ENCODE measurements at regions not wholly inside any gene's neighbourhood (a gene's known extent, or its start where the extent isn't known, plus 50 kb on each side); places are given as distances from the start of the nearest gene placed in this dataset.

- TF ChIP-seq EZH2phosphoT487 (IDR thresholded peaks at IDR 0.05; ENCODE audit: borderline replicate concordance, low read length) (no peak), CTCF (IDR thresholded peaks at IDR 0.05; ENCODE audit: low read depth, low read length, poor library complexity, severe bottlenecking) (no peak)
These were observed 591.7 kb downstream of the ACTL7B start for GRCh38 chr9:108264093-108264492.

GRCh38 chr9:108262836-108263235 lies 593.0 kb downstream of the ACTL7B start:
- Histone ChIP-seq H3F3A (ENCODE audit: control insufficient read depth, insufficient read depth) (no peaks in the 10 kb centered on the region), H3K9me2 (replicated peaks; ENCODE audit: control insufficient read depth, low read length) (no peaks in the 10 kb centered on the region), H3K9me3 (ENCODE audit: control insufficient read depth, insufficient read depth, low read length) (no peaks in the 10 kb centered on the region), H3K79me2 (ENCODE audit: control insufficient read depth, low read length) (no peaks in the 10 kb centered on the region), H3K4me3 (ENCODE audit: low read length) (no peak overlapping the region), H3K36me3 (ENCODE audit: control insufficient read depth, low read length) (no peaks in the 10 kb centered on the region), H3K4me1 (ENCODE audit: control insufficient read depth, low read length) (no peaks in the 10 kb centered on the region), H3K27me3 (ENCODE audit: control insufficient read depth, low read length) (no peaks in the 10 kb centered on the region), H3K4me2 (ENCODE audit: low read length) (no peak overlapping the region), H4K20me1 (ENCODE audit: control insufficient read depth, insufficient read depth, low read depth, low read length) (no peaks in the 10 kb centered on the region), H3K27ac (ENCODE audit: low read depth, low read length) (no peak overlapping the region)
- TF ChIP-seq EZH2phosphoT487 (IDR thresholded peaks at IDR 0.05; ENCODE audit: borderline replicate concordance, low read length), result no peak
- no peak for TF ChIP-seq CTCF (IDR thresholded peaks at IDR 0.05; ENCODE audit: low read depth, low read length, poor library complexity, severe bottlenecking)

More at GRCh38 chr9:108264093-108264492, 591.7 kb downstream of the ACTL7B start:
- no peak overlapping the region for H3K4me3 ChIP-seq (ENCODE audit: low read length)
- H3K79me2 ChIP-seq (ENCODE audit: control insufficient read depth, low read length), result no peaks in the 10 kb centered on the region
- no peaks in the 10 kb centered on the region for H3F3A ChIP-seq (ENCODE audit: control insufficient read depth, insufficient read depth)
- H4K20me1 ChIP-seq (ENCODE audit: control insufficient read depth, insufficient read depth, low read depth, low read length), result no peaks in the 10 kb centered on the region
- H3K9me2 ChIP-seq (replicated peaks; ENCODE audit: control insufficient read depth, low read length), result no peaks in the 10 kb centered on the region
- H3K9me3 ChIP-seq (ENCODE audit: control insufficient read depth, insufficient read depth, low read length), result no peaks in the 10 kb centered on the region
- no peak overlapping the region for H3K27ac ChIP-seq (ENCODE audit: low read depth, low read length)
- no peak overlapping the region for H3K4me2 ChIP-seq (ENCODE audit: low read length)
- no peaks in the 10 kb centered on the region for H3K27me3 ChIP-seq (ENCODE audit: control insufficient read depth, low read length)
- no peaks in the 10 kb centered on the region for H3K36me3 ChIP-seq (ENCODE audit: control insufficient read depth, low read length)
- H3K4me1 ChIP-seq (ENCODE audit: control insufficient read depth, low read length), result no peaks in the 10 kb centered on the region

- Histone ChIP-seq H3K4me1 (ENCODE audit: control insufficient read depth, low read length) (no peaks in the 10 kb centered on the region), H3F3A (ENCODE audit: control insufficient read depth, insufficient read depth) (no peaks in the 10 kb centered on the region), H3K79me2 (ENCODE audit: control insufficient read depth, low read length) (no peaks in the 10 kb centered on the region), H3K27me3 (ENCODE audit: control insufficient read depth, low read length) (no peaks in the 10 kb centered on the region), H3K9me3 (ENCODE audit: control insufficient read depth, insufficient read depth, low read length) (no peaks in the 10 kb centered on the region), H3K36me3 (ENCODE audit: control insufficient read depth, low read length) (no peaks in the 10 kb centered on the region), H3K4me3 (ENCODE audit: low read length) (no peak overlapping the region), H4K20me1 (ENCODE audit: control insufficient read depth, insufficient read depth, low read depth, low read length) (no peaks in the 10 kb centered on the region), H3K27ac (ENCODE audit: low read depth, low read length) (no peak overlapping the region), H3K9me2 (replicated peaks; ENCODE audit: control insufficient read depth, low read length) (no peaks in the 10 kb centered on the region), H3K4me2 (ENCODE audit: low read length) (no peak overlapping the region)
- TF ChIP-seq CTCF (IDR thresholded peaks at IDR 0.05; ENCODE audit: low read depth, low read length, poor library complexity, severe bottlenecking), result no peak
- no peak for TF ChIP-seq EZH2phosphoT487 (IDR thresholded peaks at IDR 0.05; ENCODE audit: borderline replicate concordance, low read length)
These were observed 595.7 kb downstream of the ACTL7B start for GRCh38 chr9:108259917-108260675.
